SK-N-SH (cell line): ENCODE measurements at regions not wholly inside any gene's neighbourhood (a gene's known extent, or its start where the extent isn't known, plus 50 kb on each side); places are given as distances from the start of the nearest gene placed in this dataset.

Source experiments
- CTCF ChIA-PET: fragments of 300-600, 350-600 bp; formaldehyde crosslinking; extraction: SDS; loops from one replicate; lab custom pipeline; 2021; lab: Yijun Ruan, JAX
- POLR2A ChIA-PET: fragments of 350-600 bp; sonication (Branson Sonifier 250); formaldehyde crosslinking; extraction: SDS; loops from one replicate; lab custom pipeline; 2020; ENCODE audit warnings: antibody characterized with exemption, inconsistent platforms; lab: Yijun Ruan, JAX
- DNase-seq: peaks from one replicate; pipeline ENCODE4 v3.0.0; 2012
- H2AFZ ChIP-seq: fragments of 200-600 bp; sonication (generic); 2 replicates; pipeline ENCODE4 v1.8.1; 2016; ENCODE audit warnings: antibody characterized with exemption, mild to moderate bottlenecking, low read depth
- H3F3A ChIP-seq: fragments of 200-600 bp; sonication (generic); replicated peaks from 2 replicates; pipeline ENCODE3; 2016; ENCODE audit warnings: antibody characterized with exemption, mild to moderate bottlenecking; ENCODE audit not compliant: insufficient read depth
- H3K27ac ChIP-seq, 2 experiments: fragments of 200-500 bp in 1 of 2; fragments of 200-600 bp in 1 of 2; sonication (Bioruptor generic) in 1 of 2; sonication (generic), shearing (Covaris generic) in 1 of 2; 2 replicates each; pipeline versions ENCODE4 v1.5.1 to v1.6.1; 2014 to 2016; ENCODE audit warnings: low read depth in 2 of 2, inconsistent platforms in 1 of 2, low read length in 1 of 2, mild to moderate bottlenecking in 1 of 2, mixed read lengths in 1 of 2
- H3K27me3 ChIP-seq: fragments of 200-600 bp; sonication (generic), shearing (Covaris generic); 2 replicates; pipeline ENCODE4 v1.6.1; 2016; ENCODE audit warnings: mixed run types; ENCODE audit not compliant: insufficient read depth
- H3K36me3 ChIP-seq, 2 experiments: fragments of 200-500 bp in 1 of 2; fragments of 200-600 bp in 1 of 2; sonication (Bioruptor generic) in 1 of 2; sonication (generic) in 1 of 2; replicated peaks in 1 of 2; 2 replicates each; pipeline versions ENCODE3 to v1.5.1; 2014 to 2016; ENCODE audit warnings: low read length in 1 of 2, mild to moderate bottlenecking in 1 of 2; ENCODE audit not compliant: insufficient read depth in 2 of 2, control insufficient read depth in 1 of 2
- H3K4me1 ChIP-seq, 2 experiments: fragments of 200-500 bp in 1 of 2; fragments of 200-600 bp in 1 of 2; sonication (Bioruptor generic) in 1 of 2; sonication (generic), shearing (Covaris generic) in 1 of 2; 2 replicates each; pipeline versions ENCODE4 v1.5.1 to v1.6.1; 2014 to 2016; ENCODE audit warnings: low read depth in 1 of 2, low read length in 1 of 2, mixed run types in 1 of 2; ENCODE audit not compliant: insufficient read depth in 2 of 2, control insufficient read depth in 1 of 2
- H3K4me2 ChIP-seq: fragments of 200-600 bp; sonication (generic), shearing (Covaris generic); 2 replicates; pipeline ENCODE4 v1.6.1; 2017; ENCODE audit warnings: mixed run types
- H3K4me3 ChIP-seq, 2 experiments: fragments of 200-500 bp in 1 of 2; fragments of 200-600 bp in 1 of 2; sonication (Bioruptor generic) in 1 of 2; sonication (generic), shearing (Covaris generic) in 1 of 2; 2 replicates each; pipeline versions ENCODE4 v1.5.1 to v1.8.1; 2014 to 2016; ENCODE audit warnings: low read depth in 2 of 2, inconsistent platforms in 1 of 2, low read length in 1 of 2, mild to moderate bottlenecking in 1 of 2, mixed read lengths in 1 of 2, moderate library complexity in 1 of 2
- H3K79me2 ChIP-seq: fragments of 200-600 bp; sonication (generic); 2 replicates; pipeline ENCODE4 v1.8.1; 2017; ENCODE audit warnings: mild to moderate bottlenecking; ENCODE audit not compliant: insufficient read depth
- H3K9ac ChIP-seq: fragments of 200-600 bp; sonication (generic); 2 replicates; pipeline ENCODE4 v1.6.1; 2017; ENCODE audit warnings: mixed run types
- H3K9me2 ChIP-seq: fragments of 200-600 bp; sonication (generic); 2 replicates; pipeline ENCODE4 v1.6.1; 2017; ENCODE audit warnings: mixed run types
- H3K9me3 ChIP-seq: fragments of 200-600 bp; sonication (generic); 2 replicates; pipeline ENCODE4 v1.6.1; 2017; ENCODE audit warnings: mixed run types, mild to moderate bottlenecking, moderate library complexity
- H4K20me1 ChIP-seq: fragments of 200-600 bp; sonication (generic); 2 replicates; pipeline ENCODE4 v1.6.1; 2017; ENCODE audit warnings: mild to moderate bottlenecking, mixed run types; ENCODE audit not compliant: insufficient read depth
- CHD2 ChIP-seq: fragments of 150-350 bp; IDR thresholded peaks from 2 replicates; pipeline ENCODE4 v1.6.1; 2018; ENCODE audit warnings: low read length; ENCODE audit not compliant: partially characterized antibody
- EZH2phosphoT487 ChIP-seq: fragments of 200-600 bp; sonication (generic); IDR thresholded peaks from 2 replicates; pipeline ENCODE4 v1.6.1; 2017; ENCODE audit warnings: low read depth, mixed run types, mild to moderate bottlenecking, antibody characterized with exemption, moderate library complexity, borderline replicate concordance
- FOXJ3 ChIP-seq: sonication (generic); formaldehyde crosslinking; IDR thresholded peaks from 2 replicates; pipeline ENCODE4 v1.5.1; 2020; ENCODE audit warnings: mild to moderate bottlenecking, missing genetic modification reagents
- GABPA ChIP-seq: IDR thresholded peaks from 2 replicates; pipeline ENCODE4 v1.4.0; 2012; ENCODE audit warnings: low read depth, mild to moderate bottlenecking
- GATA2 ChIP-seq: sonication (generic); formaldehyde crosslinking; IDR thresholded peaks from 2 replicates; pipeline ENCODE4 v1.5.0; 2020; ENCODE audit warnings: mild to moderate bottlenecking, missing genetic modification reagents
- MEF2A ChIP-seq: IDR thresholded peaks from 2 replicates; pipeline ENCODE4 v1.4.0; 2012; ENCODE audit warnings: low read depth, borderline replicate concordance
- POLR2AphosphoS5 ChIP-seq: IDR thresholded peaks from 2 replicates; pipeline ENCODE4 v1.6.1; 2012; ENCODE audit warnings: low read depth, low read length
- RAD21 ChIP-seq: IDR thresholded peaks from 2 replicates; pipeline ENCODE4 v1.6.1; 2012; ENCODE audit warnings: mild to moderate bottlenecking, low read length
- RFX5 ChIP-seq: IDR thresholded peaks from 2 replicates; pipeline ENCODE4 v1.6.1; 2012; ENCODE audit warnings: mild to moderate bottlenecking, improper control_type of control experiment, low read length
- RXRA ChIP-seq: IDR thresholded peaks from 2 replicates; pipeline ENCODE4 v1.4.0; 2012; ENCODE audit warnings: low read depth, mild to moderate bottlenecking, borderline replicate concordance
- TCF12 ChIP-seq: IDR thresholded peaks from 2 replicates; pipeline ENCODE4 v1.4.0; 2012
- YY1 ChIP-seq: IDR thresholded peaks from 2 replicates; pipeline ENCODE4 v1.4.0; 2012; ENCODE audit warnings: low read depth, mild to moderate bottlenecking
- WGBS: methylation state at CpG from one replicate; pipeline ENCODE4 v1.1.6; 2017; ENCODE audit warnings: low lambda C conversion rate; 5-methylcytosine and 5-hydroxymethylcytosine counted together
- TF ChIP-seq, protein P1 (sequence below): fragments of 150-350 bp; IDR thresholded peaks from 2 replicates; pipeline ENCODE4 v1.6.1; 2016; ENCODE audit warnings: mild to moderate bottlenecking, low read depth, low read length
- TF ChIP-seq, protein P2 (sequence below): fragments of 200-600 bp; sonication (generic); IDR thresholded peaks from 2 replicates; pipeline ENCODE4 v1.6.1; 2017; ENCODE audit warnings: antibody characterized with exemption, mild to moderate bottlenecking, moderate library complexity
- TF ChIP-seq, protein P3 (sequence below): IDR thresholded peaks from 2 replicates; pipeline ENCODE4 v1.4.0; 2012; ENCODE audit warnings: low read depth, borderline replicate concordance
- TF ChIP-seq, protein P4 (sequence below): IDR thresholded peaks from 2 replicates; pipeline ENCODE4 v1.4.0; 2012; ENCODE audit warnings: low read depth

DNA sequence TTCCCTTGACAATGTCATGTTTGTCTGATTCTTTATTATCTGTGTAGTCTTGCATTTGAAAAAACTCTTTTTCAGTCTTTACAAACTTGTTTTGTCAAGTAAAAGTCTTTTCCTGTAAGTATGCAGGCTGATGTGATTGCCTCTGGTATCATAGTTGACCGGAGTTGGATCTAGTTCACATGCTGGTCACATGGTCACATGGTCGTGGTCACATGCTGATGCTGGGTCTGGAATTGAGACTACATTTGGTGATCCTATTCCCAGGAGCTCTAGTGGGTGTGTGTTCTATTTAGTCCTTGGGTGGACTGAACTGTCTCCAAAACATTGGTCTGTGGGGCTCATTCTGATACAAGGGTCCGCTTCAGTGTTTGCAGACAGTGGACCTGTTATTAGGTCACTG lies 1798.8 kb upstream of the PRR20A start:
- Histone ChIP-seq H3K9ac (no peak overlapping the region), H3K27ac (no peak overlapping the region), H3K4me1 (no peaks in the 10 kb centered on the region), H3F3A (no peaks in the 10 kb centered on the region), H4K20me1 (no peaks in the 10 kb centered on the region), H3K9me3 (no peaks in the 10 kb centered on the region), H2AFZ (no peak overlapping the region), H3K79me2 (no peaks in the 10 kb centered on the region), H3K4me2 (no peak overlapping the region), H3K9me2 (no peaks in the 10 kb centered on the region), H3K4me3 (no peak overlapping the region), H3K36me3 (no peaks in the 10 kb centered on the region), H3K27me3 (no peaks in the 10 kb centered on the region)
- WGBS, result 8% methylated on average over 2 of the region's 3 CpGs
- ChIA-PET POLR2A (no interaction called here), CTCF (no interaction called here)
- DNase-seq, result no peak
- TF ChIP-seq RFX5, result no peak
- no peak for TF ChIP-seq FOXJ3 (CRISPR knock-in tag)
- no peak for TF ChIP-seq POLR2AphosphoS5
- TF ChIP-seq, protein P1, sequence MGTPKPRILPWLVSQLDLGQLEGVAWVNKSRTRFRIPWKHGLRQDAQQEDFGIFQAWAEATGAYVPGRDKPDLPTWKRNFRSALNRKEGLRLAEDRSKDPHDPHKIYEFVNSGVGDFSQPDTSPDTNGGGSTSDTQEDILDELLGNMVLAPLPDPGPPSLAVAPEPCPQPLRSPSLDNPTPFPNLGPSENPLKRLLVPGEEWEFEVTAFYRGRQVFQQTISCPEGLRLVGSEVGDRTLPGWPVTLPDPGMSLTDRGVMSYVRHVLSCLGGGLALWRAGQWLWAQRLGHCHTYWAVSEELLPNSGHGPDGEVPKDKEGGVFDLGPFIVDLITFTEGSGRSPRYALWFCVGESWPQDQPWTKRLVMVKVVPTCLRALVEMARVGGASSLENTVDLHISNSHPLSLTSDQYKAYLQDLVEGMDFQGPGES, result no peak
- TF ChIP-seq GABPA, result no peak
- TF ChIP-seq, protein P2, sequence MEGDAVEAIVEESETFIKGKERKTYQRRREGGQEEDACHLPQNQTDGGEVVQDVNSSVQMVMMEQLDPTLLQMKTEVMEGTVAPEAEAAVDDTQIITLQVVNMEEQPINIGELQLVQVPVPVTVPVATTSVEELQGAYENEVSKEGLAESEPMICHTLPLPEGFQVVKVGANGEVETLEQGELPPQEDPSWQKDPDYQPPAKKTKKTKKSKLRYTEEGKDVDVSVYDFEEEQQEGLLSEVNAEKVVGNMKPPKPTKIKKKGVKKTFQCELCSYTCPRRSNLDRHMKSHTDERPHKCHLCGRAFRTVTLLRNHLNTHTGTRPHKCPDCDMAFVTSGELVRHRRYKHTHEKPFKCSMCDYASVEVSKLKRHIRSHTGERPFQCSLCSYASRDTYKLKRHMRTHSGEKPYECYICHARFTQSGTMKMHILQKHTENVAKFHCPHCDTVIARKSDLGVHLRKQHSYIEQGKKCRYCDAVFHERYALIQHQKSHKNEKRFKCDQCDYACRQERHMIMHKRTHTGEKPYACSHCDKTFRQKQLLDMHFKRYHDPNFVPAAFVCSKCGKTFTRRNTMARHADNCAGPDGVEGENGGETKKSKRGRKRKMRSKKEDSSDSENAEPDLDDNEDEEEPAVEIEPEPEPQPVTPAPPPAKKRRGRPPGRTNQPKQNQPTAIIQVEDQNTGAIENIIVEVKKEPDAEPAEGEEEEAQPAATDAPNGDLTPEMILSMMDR, result no peak
- no peak for TF ChIP-seq RXRA
- TF ChIP-seq MEF2A, result no peak
- TF ChIP-seq, protein P3, sequence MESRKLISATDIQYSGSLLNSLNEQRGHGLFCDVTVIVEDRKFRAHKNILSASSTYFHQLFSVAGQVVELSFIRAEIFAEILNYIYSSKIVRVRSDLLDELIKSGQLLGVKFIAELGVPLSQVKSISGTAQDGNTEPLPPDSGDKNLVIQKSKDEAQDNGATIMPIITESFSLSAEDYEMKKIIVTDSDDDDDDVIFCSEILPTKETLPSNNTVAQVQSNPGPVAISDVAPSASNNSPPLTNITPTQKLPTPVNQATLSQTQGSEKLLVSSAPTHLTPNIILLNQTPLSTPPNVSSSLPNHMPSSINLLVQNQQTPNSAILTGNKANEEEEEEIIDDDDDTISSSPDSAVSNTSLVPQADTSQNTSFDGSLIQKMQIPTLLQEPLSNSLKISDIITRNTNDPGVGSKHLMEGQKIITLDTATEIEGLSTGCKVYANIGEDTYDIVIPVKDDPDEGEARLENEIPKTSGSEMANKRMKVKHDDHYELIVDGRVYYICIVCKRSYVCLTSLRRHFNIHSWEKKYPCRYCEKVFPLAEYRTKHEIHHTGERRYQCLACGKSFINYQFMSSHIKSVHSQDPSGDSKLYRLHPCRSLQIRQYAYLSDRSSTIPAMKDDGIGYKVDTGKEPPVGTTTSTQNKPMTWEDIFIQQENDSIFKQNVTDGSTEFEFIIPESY, result no peak
- no peak for TF ChIP-seq EZH2phosphoT487
- TF ChIP-seq CHD2, result no peak
- TF ChIP-seq, protein P4, sequence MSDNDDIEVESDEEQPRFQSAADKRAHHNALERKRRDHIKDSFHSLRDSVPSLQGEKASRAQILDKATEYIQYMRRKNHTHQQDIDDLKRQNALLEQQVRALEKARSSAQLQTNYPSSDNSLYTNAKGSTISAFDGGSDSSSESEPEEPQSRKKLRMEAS, result no peak
- no peak for TF ChIP-seq RAD21

DNA sequence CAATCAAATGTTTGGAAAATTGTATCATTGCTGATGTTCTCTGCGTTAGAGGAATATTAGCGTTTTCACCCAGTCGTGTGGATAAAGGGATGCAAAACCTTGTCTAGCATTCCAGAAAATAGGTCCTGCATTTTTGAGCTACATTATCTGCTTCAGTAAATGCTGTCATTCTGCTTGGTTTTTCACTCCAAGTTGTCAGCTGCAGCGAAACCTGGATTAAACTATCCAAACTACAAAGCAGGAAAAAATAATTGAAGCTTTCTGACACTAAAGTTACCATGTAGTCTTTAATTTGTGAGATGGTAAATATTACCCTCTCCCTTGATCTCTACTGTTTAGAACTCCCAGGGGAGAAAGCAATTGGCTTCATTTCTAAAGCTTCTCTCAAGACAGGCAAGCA lies 1795.5 kb upstream of the PRR20A start:
- Histone ChIP-seq H4K20me1 (no peaks in the 10 kb centered on the region), H3K36me3 (no peaks in the 10 kb centered on the region), H3F3A (no peaks in the 10 kb centered on the region), H3K4me1 (no peaks in the 10 kb centered on the region), H3K4me3 (no peak overlapping the region), H3K9me3 (no peaks in the 10 kb centered on the region), H3K9ac (no peak overlapping the region), H2AFZ (no peak overlapping the region), H3K9me2 (no peaks in the 10 kb centered on the region), H3K79me2 (no peaks in the 10 kb centered on the region), H3K4me2 (no peak overlapping the region), H3K27me3 (no peaks in the 10 kb centered on the region), H3K27ac (no peak overlapping the region)
- no peak for DNase-seq
- TF ChIP-seq GATA2 (CRISPR knock-in tag), result no peak
- no peak for TF ChIP-seq TCF12
- no peak for TF ChIP-seq GABPA
- TF ChIP-seq YY1, result no peak
- CTCF ChIA-PET, result no interaction called here
- POLR2A ChIA-PET, result no interaction called here
- 14% methylated on average over 4 of the region's 4 CpGs for WGBS
